Left cardiac atrium (tissue), 4 donors: ENCODE measurements at regions not wholly inside any gene's neighbourhood (a gene's known extent, or its start where the extent isn't known, plus 50 kb on each side); places are given as distances from the start of the nearest gene placed in this dataset.

Source experiments
- ATAC-seq, 2 donors: fragments of 200-7000 bp; cut with Tn5 transposase; one replicate each; pipeline ENCODE4 v1.9.1; 2020; ENCODE audit warnings: mild to moderate bottlenecking in 2 of 2, moderate library complexity in 2 of 2
- DNase-seq: peaks from one replicate; pipeline ENCODE4 v3.0.0-alpha.2; 2020
- intact Hi-C, 2 donors: fragments of 100-400 bp; cut with DNase I; formaldehyde crosslinking; loops; one replicate each; pipeline versions ENCODE4 v1.14.1 to v1.15.1; 2022 to 2023
- donor health status: DM: no; HTN: yes; CAD: no.
- donor health status: DM: no; HTN: yes; CAD: no; lungs with severe emphysema.
- donor health status: DM: yes; HTN: yes; CAD: no.
- donor health status: Dilated cardiomyopathy.

DNA sequence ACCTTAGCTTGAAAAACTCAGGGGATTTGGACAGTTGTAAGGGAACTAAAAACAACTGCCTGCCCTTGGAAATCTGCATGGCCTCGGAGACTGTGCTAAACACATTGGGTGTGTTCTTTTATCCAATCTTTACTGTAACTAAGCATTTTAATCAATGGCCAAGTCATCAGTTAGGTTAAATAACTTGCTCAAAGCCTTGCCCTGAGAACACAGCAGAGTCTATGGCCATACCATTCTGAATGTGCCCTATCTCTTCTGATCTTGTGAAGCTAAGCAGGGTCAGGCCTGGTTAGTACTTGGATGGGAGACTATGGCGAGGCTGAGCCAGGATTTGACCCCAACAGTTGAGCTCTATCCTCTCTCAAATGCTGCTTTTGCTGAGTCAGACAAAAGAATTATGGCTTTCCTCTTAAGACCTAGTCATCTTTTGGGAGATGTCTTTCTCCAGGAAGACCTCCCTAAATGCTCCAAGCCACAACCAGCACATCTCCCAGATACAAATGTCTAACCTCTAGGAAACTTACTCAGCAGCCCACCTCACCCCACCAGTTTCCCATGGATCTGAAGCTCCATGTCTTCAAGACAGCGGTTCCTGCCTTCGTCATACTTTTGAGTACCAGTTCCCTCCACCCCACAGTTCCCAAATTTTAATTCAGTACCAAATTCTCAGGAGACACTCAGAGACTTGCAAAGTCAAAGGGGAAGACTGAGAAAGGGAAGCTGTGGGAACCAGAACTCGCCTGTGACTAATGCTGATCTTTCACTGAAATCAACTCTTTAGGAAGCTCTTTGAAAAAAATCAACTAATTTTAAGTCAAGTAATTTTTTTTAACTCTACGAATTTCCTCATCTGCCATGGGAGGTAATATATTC, 336.1 kb downstream of the MAF start:
- no peak for DNase-seq
- intact Hi-C loops = no loop called here
- ATAC-seq = peak; percentile 42 to 53

DNA sequence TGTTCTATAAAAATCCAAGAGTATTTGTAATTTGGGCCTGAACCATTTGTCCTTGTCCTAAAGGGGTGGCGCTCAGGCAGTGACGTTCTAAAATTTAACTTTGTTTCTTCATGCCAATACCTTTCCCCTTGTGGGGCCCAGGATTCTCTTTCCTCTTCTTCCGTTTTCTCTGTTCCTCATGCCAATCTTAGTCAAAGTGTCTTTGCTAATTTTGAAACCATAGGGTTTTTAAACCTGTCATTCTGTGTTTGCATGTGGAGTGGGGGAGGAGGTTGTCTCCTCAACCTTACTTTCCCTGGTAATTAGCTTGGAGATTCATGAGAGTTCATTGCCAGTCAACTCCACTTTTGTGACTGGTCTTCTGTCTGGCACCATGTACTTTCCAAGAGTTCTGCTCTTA, 337.1 kb downstream of the MAF start:
- intact Hi-C loops = no loop called here
- ATAC-seq (no peak), DNase-seq (no peak)
